ENCODE measurements at regions not wholly inside any gene's neighbourhood (a gene's known extent, or its start where the extent isn't known, plus 50 kb on each side); places are given as distances from the start of the nearest gene placed in this dataset.

DNA sequence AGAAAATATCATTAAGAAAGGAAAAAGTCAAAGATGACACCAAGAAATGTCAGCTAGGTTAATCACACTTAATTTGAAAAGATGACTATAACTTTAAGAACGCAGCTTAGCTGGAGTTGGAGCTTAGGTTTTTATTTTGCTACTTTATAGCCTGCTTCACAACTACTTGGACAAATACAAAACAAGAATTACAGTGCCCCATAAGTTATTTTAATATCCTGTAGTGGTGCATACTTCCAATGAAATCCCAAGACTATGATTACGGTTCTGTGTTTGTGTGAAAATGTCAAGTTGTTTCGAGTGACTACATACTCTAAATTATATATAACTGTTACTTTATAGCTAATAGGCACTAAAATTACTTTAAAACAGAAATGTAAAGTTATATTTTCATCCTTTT, 244.6 kb upstream of the MGMT start:
- no peak for ATAC-seq (ENCODE audit: insufficient read depth, low FRiP score)
- H3K9ac ChIP-seq (ENCODE audit: insufficient read depth in 1 of 2, low read length in 2 of 2), result no peak overlapping the region
- H3K36me3 ChIP-seq (ENCODE audit: control insufficient read depth in 4 of 4, insufficient read depth in 4 of 4, low read length in 4 of 4), result no peaks in the 10 kb centered on the region
- H3K4me1 ChIP-seq (ENCODE audit: control insufficient read depth in 5 of 5, insufficient read depth in 5 of 5, low read length in 5 of 5), result peaks cover 0 to 4% (median 0%) of the 10 kb centered on the region in 5 donors
- H3K4me3 ChIP-seq, result no peak overlapping the region
- H3K27me3 ChIP-seq (ENCODE audit: control insufficient read depth in 3 of 3, insufficient read depth in 3 of 3, low read length in 2 of 3), result peaks cover 0 to 4% (median 0%) of the 10 kb centered on the region in 3 donors
- H3K27ac ChIP-seq (ENCODE audit: low read depth in 1 of 2, low read length in 1 of 2), result no peak overlapping the region
- no peak for DNase-seq
- TF ChIP-seq, protein P1, sequence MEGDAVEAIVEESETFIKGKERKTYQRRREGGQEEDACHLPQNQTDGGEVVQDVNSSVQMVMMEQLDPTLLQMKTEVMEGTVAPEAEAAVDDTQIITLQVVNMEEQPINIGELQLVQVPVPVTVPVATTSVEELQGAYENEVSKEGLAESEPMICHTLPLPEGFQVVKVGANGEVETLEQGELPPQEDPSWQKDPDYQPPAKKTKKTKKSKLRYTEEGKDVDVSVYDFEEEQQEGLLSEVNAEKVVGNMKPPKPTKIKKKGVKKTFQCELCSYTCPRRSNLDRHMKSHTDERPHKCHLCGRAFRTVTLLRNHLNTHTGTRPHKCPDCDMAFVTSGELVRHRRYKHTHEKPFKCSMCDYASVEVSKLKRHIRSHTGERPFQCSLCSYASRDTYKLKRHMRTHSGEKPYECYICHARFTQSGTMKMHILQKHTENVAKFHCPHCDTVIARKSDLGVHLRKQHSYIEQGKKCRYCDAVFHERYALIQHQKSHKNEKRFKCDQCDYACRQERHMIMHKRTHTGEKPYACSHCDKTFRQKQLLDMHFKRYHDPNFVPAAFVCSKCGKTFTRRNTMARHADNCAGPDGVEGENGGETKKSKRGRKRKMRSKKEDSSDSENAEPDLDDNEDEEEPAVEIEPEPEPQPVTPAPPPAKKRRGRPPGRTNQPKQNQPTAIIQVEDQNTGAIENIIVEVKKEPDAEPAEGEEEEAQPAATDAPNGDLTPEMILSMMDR (IDR thresholded peaks at IDR 0.05; ENCODE audit: control extremely low read depth, extremely low read depth), result no peak
- 83 to 92% methylated on average over 3 of the region's 3 CpGs for WGBS, 2 donors
- H3K9me3 ChIP-seq (ENCODE audit: control insufficient read depth in 4 of 4, insufficient read depth in 3 of 4, low read length in 3 of 4), result peaks cover 0 to 3% (median 0%) of the 10 kb centered on the region in 4 donors

DNA sequence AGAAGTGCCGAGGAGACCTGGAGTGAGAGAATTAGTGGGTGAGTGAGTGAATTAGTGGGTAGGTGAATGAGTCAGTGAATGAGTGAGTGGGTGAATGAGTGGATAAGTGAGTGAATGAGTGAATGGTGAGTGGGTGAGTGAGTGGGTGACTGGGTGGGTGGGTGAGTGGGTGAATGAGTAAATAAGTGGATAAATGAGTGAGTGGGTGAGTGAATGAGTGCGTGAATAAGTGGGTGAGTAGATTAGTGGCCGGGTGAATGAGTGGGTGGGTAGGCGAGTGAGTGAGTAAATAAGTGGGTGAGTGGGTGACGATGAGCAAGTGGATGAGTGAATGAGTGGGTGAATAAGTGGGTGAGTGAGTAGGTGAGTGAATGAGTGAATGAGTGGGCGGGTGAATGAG, 243.7 kb upstream of the MGMT start:
- TF ChIP-seq, protein P1 (IDR thresholded peaks at IDR 0.05; ENCODE audit: control extremely low read depth, extremely low read depth), result no peak
- no peak overlapping the region for H3K4me3 ChIP-seq
- H3K4me1 ChIP-seq (ENCODE audit: control insufficient read depth in 5 of 5, insufficient read depth in 5 of 5, low read length in 5 of 5), result peaks cover 0 to 4% (median 0%) of the 10 kb centered on the region in 5 donors
- ATAC-seq (ENCODE audit: insufficient read depth, low FRiP score), result no peak
- no peak overlapping the region for H3K9ac ChIP-seq (ENCODE audit: insufficient read depth in 1 of 2, low read length in 2 of 2)
- no peak overlapping the region for H3K27ac ChIP-seq (ENCODE audit: low read depth in 1 of 2, low read length in 1 of 2)
- H3K27me3 ChIP-seq (ENCODE audit: control insufficient read depth in 3 of 3, insufficient read depth in 3 of 3, low read length in 2 of 3), result peaks cover 0 to 8% (median 0%) of the 10 kb centered on the region in 3 donors
- 85% methylated on average over 6 of the region's 6 CpGs for WGBS, 2 donors
- H3K9me3 ChIP-seq (ENCODE audit: control insufficient read depth in 4 of 4, insufficient read depth in 3 of 4, low read length in 3 of 4), result peaks cover 0 to under 1% (median 0%) of the 10 kb centered on the region in 4 donors
- DNase-seq, result no peak
- H3K36me3 ChIP-seq (ENCODE audit: control insufficient read depth in 4 of 4, insufficient read depth in 4 of 4, low read length in 4 of 4), result no peaks in the 10 kb centered on the region

DNA sequence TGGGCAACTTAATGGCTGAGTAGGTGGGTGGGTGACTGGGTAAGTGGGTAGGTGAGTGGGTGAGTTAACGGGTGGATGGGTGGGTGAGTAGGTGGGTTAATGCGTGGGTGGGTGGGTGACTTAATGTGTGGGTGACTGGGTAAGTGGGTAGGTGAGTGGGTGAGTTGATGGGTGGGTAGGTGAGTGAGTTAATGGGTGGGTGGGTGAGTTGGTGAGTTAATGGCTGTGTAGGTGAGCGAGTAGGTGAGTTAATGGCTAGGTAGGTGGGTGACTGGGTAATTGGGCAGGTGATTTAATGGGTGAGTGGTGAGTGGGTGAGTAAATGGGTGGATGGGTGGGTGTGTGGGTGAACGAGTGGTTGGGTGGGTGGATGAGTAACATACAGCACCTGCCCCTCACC, 243.0 kb upstream of the MGMT start:
- no peak overlapping the region for H3K9ac ChIP-seq (ENCODE audit: insufficient read depth in 1 of 2, low read length in 2 of 2)
- TF ChIP-seq, protein P1 (IDR thresholded peaks at IDR 0.05; ENCODE audit: control extremely low read depth, extremely low read depth), result no peak
- peaks cover 0 to 8% (median 0%) of the 10 kb centered on the region in 3 donors for H3K27me3 ChIP-seq (ENCODE audit: control insufficient read depth in 3 of 3, insufficient read depth in 3 of 3, low read length in 2 of 3)
- H3K9me3 ChIP-seq (ENCODE audit: control insufficient read depth in 4 of 4, insufficient read depth in 3 of 4, low read length in 3 of 4), result no peaks in the 10 kb centered on the region
- DNase-seq (no peak), ATAC-seq (ENCODE audit: insufficient read depth, low FRiP score) (no peak)
- H3K27ac ChIP-seq (ENCODE audit: low read depth in 1 of 2, low read length in 1 of 2), result no peak overlapping the region
- peaks cover 0 to 4% (median 0%) of the 10 kb centered on the region in 5 donors for H3K4me1 ChIP-seq (ENCODE audit: control insufficient read depth in 5 of 5, insufficient read depth in 5 of 5, low read length in 5 of 5)
- 89 to 91% methylated on average over 4 of the region's 4 CpGs for WGBS, 2 donors
- H3K36me3 ChIP-seq (ENCODE audit: control insufficient read depth in 4 of 4, insufficient read depth in 4 of 4, low read length in 4 of 4), result no peaks in the 10 kb centered on the region
- no peak overlapping the region for H3K4me3 ChIP-seq

DNA sequence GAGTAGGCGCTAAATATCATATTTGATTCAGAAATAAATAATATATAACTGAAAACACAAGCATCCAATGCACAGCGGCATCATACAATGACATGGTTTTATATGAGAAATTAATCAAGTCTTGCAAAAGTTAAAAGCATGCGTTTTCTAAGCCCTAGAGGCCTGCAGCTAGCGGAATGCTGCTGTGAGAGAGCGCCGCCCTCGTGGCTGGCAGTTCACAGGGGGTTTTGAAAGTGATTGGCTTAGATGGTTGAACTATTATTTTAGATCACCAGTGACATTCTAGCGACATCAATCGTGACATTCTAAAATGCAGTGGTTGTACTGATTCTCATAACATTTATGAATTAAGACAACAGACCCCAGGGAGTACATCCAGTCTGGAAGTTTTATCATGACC, 235.2 kb upstream of the MGMT start:
- Histone ChIP-seq H3K36me3 (ENCODE audit: control insufficient read depth in 4 of 4, insufficient read depth in 4 of 4, low read length in 4 of 4) (no peaks in the 10 kb centered on the region), H3K27ac (ENCODE audit: low read depth in 1 of 2, low read length in 1 of 2) (no peak overlapping the region), H3K9ac (ENCODE audit: insufficient read depth in 1 of 2, low read length in 2 of 2) (no peak overlapping the region), H3K4me3 (no peak overlapping the region), H3K27me3 (ENCODE audit: control insufficient read depth in 3 of 3, insufficient read depth in 3 of 3, low read length in 2 of 3) (peaks cover 0 to 10% (median 4%) of the 10 kb centered on the region in 3 donors), H3K4me1 (ENCODE audit: control insufficient read depth in 5 of 5, insufficient read depth in 5 of 5, low read length in 5 of 5) (peaks cover 0 to 1% (median 0%) of the 10 kb centered on the region in 5 donors), H3K9me3 (ENCODE audit: control insufficient read depth in 4 of 4, insufficient read depth in 3 of 4, low read length in 3 of 4) (peaks cover 0 to 2% (median 0%) of the 10 kb centered on the region in 4 donors)
- no peak for DNase-seq
- no peak for ATAC-seq (ENCODE audit: insufficient read depth, low FRiP score)
- 96 to 97% methylated on average over 9 of the region's 9 CpGs for WGBS, 2 donors
- TF ChIP-seq, protein P1 (IDR thresholded peaks at IDR 0.05; ENCODE audit: control extremely low read depth, extremely low read depth), result no peak

Data from lung (tissue), 11 donors.